Hepatocyte (in vitro differentiated cells): ENCODE measurements at regions not wholly inside any gene's neighbourhood (a gene's known extent, or its start where the extent isn't known, plus 50 kb on each side); places are given as distances from the start of the nearest gene placed in this dataset.

ENCODE experiments used
- CTCF ChIP-seq: fragments of 200-600 bp; sonication (generic); IDR thresholded peaks from 2 replicates; pipeline ENCODE4 v1.5.1; 2016; ENCODE audit warnings: antibody characterized with exemption, mild to moderate bottlenecking; ENCODE audit not compliant: poor library complexity
- EZH2 ChIP-seq: fragments of 200-600 bp; sonication (generic); IDR thresholded peaks from 2 replicates; pipeline ENCODE4 v1.6.1; 2016; ENCODE audit warnings: antibody characterized with exemption, mild to moderate bottlenecking, borderline replicate concordance
- EZH2phosphoT487 ChIP-seq: fragments of 200-600 bp; sonication (generic); IDR thresholded peaks from one replicate; pipeline ENCODE4 v1.6.1; 2018; ENCODE audit warnings: antibody characterized with exemption, mild to moderate bottlenecking, low read depth, moderate library complexity; ENCODE audit not compliant: unreplicated experiment, severe bottlenecking

GRCh38 chr11:107136892-107137291, 118.6 kb upstream of the GUCY1A2 start:
- TF ChIP-seq CTCF: no peak
- no peak for TF ChIP-seq EZH2phosphoT487
- no peak for TF ChIP-seq EZH2
